Lung (tissue), 11 donors: ENCODE measurements at regions not wholly inside any gene's neighbourhood (a gene's known extent, or its start where the extent isn't known, plus 50 kb on each side); places are given as distances from the start of the nearest gene placed in this dataset.

ENCODE experiments used
- ATAC-seq: fragments of 200-7000 bp; cut with Tn5 transposase; one replicate; pipeline ENCODE4 v1.9.1; 2020; ENCODE audit warnings: moderate number of reproducible peaks; ENCODE audit not compliant: insufficient read depth, low FRiP score
- DNase-seq, 3 donors: peaks; one replicate each; pipeline ENCODE4 v3.0.0-alpha.2; 2013 to 2017
- H3K27ac ChIP-seq, 2 donors: one replicate each; pipeline ENCODE4 v1.5.1; 2013; ENCODE audit warnings: mild to moderate bottlenecking in 2 of 2, moderate library complexity in 2 of 2, control low read depth in 1 of 2, inconsistent platforms in 1 of 2, low read depth in 1 of 2, low read length in 1 of 2
- H3K27me3 ChIP-seq, 3 donors: one replicate each; pipeline ENCODE4 v1.5.1; 2013; ENCODE audit warnings: low read length in 2 of 3; ENCODE audit not compliant: control insufficient read depth in 3 of 3, insufficient read depth in 3 of 3
- H3K36me3 ChIP-seq, 4 donors: one replicate each; pipeline ENCODE4 v1.5.1; 2013; ENCODE audit warnings: low read length in 4 of 4, mild to moderate bottlenecking in 1 of 4, moderate library complexity in 1 of 4; ENCODE audit not compliant: control insufficient read depth in 4 of 4, insufficient read depth in 4 of 4
- H3K4me1 ChIP-seq, 5 donors: one replicate each; pipeline ENCODE4 v1.5.1; 2013; ENCODE audit warnings: low read length in 5 of 5, mild to moderate bottlenecking in 2 of 5, moderate library complexity in 1 of 5; ENCODE audit not compliant: control insufficient read depth in 5 of 5, insufficient read depth in 5 of 5
- H3K4me3 ChIP-seq: one replicate; pipeline ENCODE4 v1.5.1; 2013; ENCODE audit warnings: mild to moderate bottlenecking, control low read depth, moderate library complexity
- H3K9ac ChIP-seq, 2 donors: one replicate each; pipeline ENCODE4 v1.5.1; 2013; ENCODE audit warnings: low read length in 2 of 2, control low read depth in 1 of 2; ENCODE audit not compliant: insufficient read depth in 1 of 2
- H3K9me3 ChIP-seq, 4 donors: one replicate each; pipeline ENCODE4 v1.5.1; 2013; ENCODE audit warnings: low read length in 3 of 4, mild to moderate bottlenecking in 1 of 4, moderate library complexity in 1 of 4; ENCODE audit not compliant: control insufficient read depth in 4 of 4, insufficient read depth in 3 of 4
- WGBS, 2 donors: extraction: QIAGEN DNeasy Blood & Tissue Kit; methylation state at CpG; one replicate each; pipeline ENCODE4 v1.1.7; 2013; 5-methylcytosine and 5-hydroxymethylcytosine counted together
- TF ChIP-seq, protein P1 (sequence below): IDR thresholded peaks from 2 replicates; pipeline ENCODE4 v1.5.1; 2012; ENCODE audit warnings: mild to moderate bottlenecking; ENCODE audit errors: control extremely low read depth, extremely low read depth
- donor health status: control.
- donor health status: control.
- donor health status: Bipolar disorder and iron deficiency.
- donor health status: healthy.
- donor health status: DM: yes; HTN: yes; CAD: no.

- H3K27me3 ChIP-seq = no peaks in the 10 kb centered on the region
- peaks cover 0 to 2% (median 0%) of the 10 kb centered on the region in 4 donors for H3K9me3 ChIP-seq
- DNase-seq (no peak), ATAC-seq (no peak)
- no peak overlapping the region for H3K4me3 ChIP-seq
- H3K4me1 ChIP-seq = no peaks in the 10 kb centered on the region
- TF ChIP-seq, protein P1, sequence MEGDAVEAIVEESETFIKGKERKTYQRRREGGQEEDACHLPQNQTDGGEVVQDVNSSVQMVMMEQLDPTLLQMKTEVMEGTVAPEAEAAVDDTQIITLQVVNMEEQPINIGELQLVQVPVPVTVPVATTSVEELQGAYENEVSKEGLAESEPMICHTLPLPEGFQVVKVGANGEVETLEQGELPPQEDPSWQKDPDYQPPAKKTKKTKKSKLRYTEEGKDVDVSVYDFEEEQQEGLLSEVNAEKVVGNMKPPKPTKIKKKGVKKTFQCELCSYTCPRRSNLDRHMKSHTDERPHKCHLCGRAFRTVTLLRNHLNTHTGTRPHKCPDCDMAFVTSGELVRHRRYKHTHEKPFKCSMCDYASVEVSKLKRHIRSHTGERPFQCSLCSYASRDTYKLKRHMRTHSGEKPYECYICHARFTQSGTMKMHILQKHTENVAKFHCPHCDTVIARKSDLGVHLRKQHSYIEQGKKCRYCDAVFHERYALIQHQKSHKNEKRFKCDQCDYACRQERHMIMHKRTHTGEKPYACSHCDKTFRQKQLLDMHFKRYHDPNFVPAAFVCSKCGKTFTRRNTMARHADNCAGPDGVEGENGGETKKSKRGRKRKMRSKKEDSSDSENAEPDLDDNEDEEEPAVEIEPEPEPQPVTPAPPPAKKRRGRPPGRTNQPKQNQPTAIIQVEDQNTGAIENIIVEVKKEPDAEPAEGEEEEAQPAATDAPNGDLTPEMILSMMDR = no peak
- no peak overlapping the region for H3K9ac ChIP-seq
- 92 to 93% methylated on average over 4 of the region's 4 CpGs for WGBS, 2 donors
- no peaks in the 10 kb centered on the region for H3K36me3 ChIP-seq
- no peak overlapping the region for H3K27ac ChIP-seq
These were observed 263.5 kb downstream of the CENPW start for GRCh38 chr6:126603410-126603809.

DNA sequence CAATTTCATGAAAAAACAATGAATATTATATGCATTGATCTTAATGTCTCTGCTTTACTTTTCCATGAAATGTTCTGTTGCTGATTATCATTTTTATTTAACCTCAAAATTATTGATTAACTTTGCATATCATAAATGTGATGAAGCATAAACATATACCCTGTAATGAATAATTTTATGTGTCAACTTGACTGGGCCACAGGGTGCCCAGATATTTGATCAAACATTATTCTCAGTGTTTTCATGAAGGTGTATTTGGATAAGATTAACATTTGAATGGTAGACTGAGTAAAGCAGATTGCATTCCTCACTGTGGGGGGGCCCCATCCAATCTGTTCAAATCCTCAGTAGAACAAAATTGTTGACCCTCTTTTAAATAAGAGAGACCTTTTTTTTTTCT is 265.2 kb downstream of the CENPW start:
- no peak for DNase-seq
- H3K27ac ChIP-seq = no peak overlapping the region
- H3K4me3 ChIP-seq = no peak overlapping the region
- peaks cover 0 to 2% (median 0%) of the 10 kb centered on the region in 4 donors for H3K9me3 ChIP-seq
- H3K27me3 ChIP-seq = no peaks in the 10 kb centered on the region
- no peak overlapping the region for H3K9ac ChIP-seq
- TF ChIP-seq, protein P1 = no peak
- ATAC-seq = no peak
- H3K4me1 ChIP-seq = no peaks in the 10 kb centered on the region
- no peaks in the 10 kb centered on the region for H3K36me3 ChIP-seq

GRCh38 chr6:126607289-126607688 is 267.4 kb downstream of the CENPW start:
- WGBS, 2 donors = 91 to 94% methylated on average over 1 of the region's 1 CpG
- Histone ChIP-seq H3K9me3 (peaks cover 0 to 2% (median 0%) of the 10 kb centered on the region in 4 donors), H3K4me1 (no peaks in the 10 kb centered on the region), H3K27me3 (no peaks in the 10 kb centered on the region), H3K27ac (no peak overlapping the region), H3K4me3 (no peak overlapping the region), H3K36me3 (no peaks in the 10 kb centered on the region), H3K9ac (no peak overlapping the region)
- DNase-seq (no peak), ATAC-seq (no peak)
- TF ChIP-seq, protein P1 = no peak

DNA sequence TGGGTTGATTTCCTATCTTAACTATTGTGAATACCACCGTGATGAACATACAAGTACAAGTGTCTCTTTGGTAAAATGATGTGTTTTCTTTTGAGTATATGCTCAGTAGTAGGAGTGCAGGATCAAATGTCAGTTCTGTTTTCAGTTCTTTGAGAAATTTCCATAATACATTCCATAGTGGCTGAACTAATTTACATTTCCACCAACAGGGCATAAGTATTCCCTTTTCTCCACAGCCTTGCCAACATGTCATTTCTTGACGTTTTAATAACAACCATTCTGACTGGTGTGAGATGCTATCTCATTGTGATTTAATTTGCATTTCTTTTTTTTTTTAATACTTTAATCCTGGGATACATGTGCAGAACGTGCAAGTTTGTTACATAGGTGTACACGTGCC is 268.8 kb downstream of the CENPW start:
- ATAC-seq (no peak), DNase-seq (no peak)
- Histone ChIP-seq H3K4me3 (no peak overlapping the region), H3K9ac (no peak overlapping the region), H3K27me3 (no peaks in the 10 kb centered on the region), H3K9me3 (peaks cover 0 to 2% (median 0%) of the 10 kb centered on the region in 4 donors), H3K36me3 (no peaks in the 10 kb centered on the region), H3K27ac (no peak overlapping the region), H3K4me1 (no peaks in the 10 kb centered on the region)
- TF ChIP-seq, protein P1 = no peak
- WGBS, 2 donors = 77 to 80% methylated on average over 4 of the region's 4 CpGs
